Smooth muscle cell (in vitro differentiated cells): ENCODE measurements at regions not wholly inside any gene's neighbourhood (a gene's known extent, or its start where the extent isn't known, plus 50 kb on each side); places are given as distances from the start of the nearest gene placed in this dataset.

Source experiments
- DNase-seq: peaks from one replicate; lab custom pipeline; 2025; ENCODE audit not compliant: unreplicated experiment; lab: John Stamatoyannopoulos, UW
- H2AFZ ChIP-seq: fragments of 200-600 bp; sonication (generic); 2 replicates; pipeline ENCODE4 v1.6.0; 2016; ENCODE audit warnings: antibody characterized with exemption, low read depth, mild to moderate bottlenecking
- H3F3A ChIP-seq: fragments of 200-600 bp; sonication (generic); 2 replicates; pipeline ENCODE4 v1.6.0; 2017; ENCODE audit warnings: antibody characterized with exemption, low read depth
- H3K27ac ChIP-seq: fragments of 200-600 bp; sonication (generic); 2 replicates; pipeline ENCODE4 v1.5.1; 2016; ENCODE audit warnings: low read depth, mild to moderate bottlenecking
- H3K27me3 ChIP-seq: fragments of 200-600 bp; sonication (generic); 2 replicates; pipeline ENCODE4 v1.6.1; 2016; ENCODE audit warnings: low read depth, mild to moderate bottlenecking
- H3K36me3 ChIP-seq: fragments of 200-600 bp; sonication (generic); 2 replicates; pipeline ENCODE4 v1.5.1; 2016; ENCODE audit warnings: low read depth
- H3K4me1 ChIP-seq: fragments of 200-600 bp; sonication (generic); 2 replicates; pipeline ENCODE4 v1.5.1; 2016; ENCODE audit warnings: low read depth
- H3K4me2 ChIP-seq: fragments of 200-600 bp; sonication (generic); 2 replicates; pipeline ENCODE4 v1.6.0; 2016; ENCODE audit warnings: mild to moderate bottlenecking
- H3K4me3 ChIP-seq: fragments of 200-600 bp; sonication (generic); 2 replicates; pipeline ENCODE4 v1.5.1; 2016; ENCODE audit warnings: mild to moderate bottlenecking
- H3K79me2 ChIP-seq: fragments of 200-600 bp; sonication (generic); 2 replicates; pipeline ENCODE4 v1.6.0; 2016; ENCODE audit warnings: low read depth, mild to moderate bottlenecking
- H3K9ac ChIP-seq: fragments of 200-600 bp; sonication (generic); 2 replicates; pipeline ENCODE4 v1.6.0; 2016; ENCODE audit warnings: low read depth
- H3K9me3 ChIP-seq: fragments of 200-600 bp; sonication (generic); replicated peaks from 2 replicates; pipeline ENCODE4 v1.5.1; 2016; ENCODE audit warnings: low read depth
- H4K20me1 ChIP-seq: fragments of 200-600 bp; sonication (generic); 2 replicates; pipeline ENCODE4 v1.6.0; 2016; ENCODE audit warnings: low read depth
- WGBS: methylation state at CpG from one replicate; pipeline ENCODE4 v1.1.7; 2016; ENCODE audit warnings: low lambda C conversion rate; 5-methylcytosine and 5-hydroxymethylcytosine counted together
- TF ChIP-seq, protein P1 (sequence below): fragments of 200-600 bp; sonication (generic); IDR thresholded peaks from 2 replicates; pipeline ENCODE4 v1.5.1; 2017; ENCODE audit warnings: borderline replicate concordance, mild to moderate bottlenecking, antibody characterized with exemption; ENCODE audit not compliant: insufficient read depth, poor library complexity, severe bottlenecking

DNA sequence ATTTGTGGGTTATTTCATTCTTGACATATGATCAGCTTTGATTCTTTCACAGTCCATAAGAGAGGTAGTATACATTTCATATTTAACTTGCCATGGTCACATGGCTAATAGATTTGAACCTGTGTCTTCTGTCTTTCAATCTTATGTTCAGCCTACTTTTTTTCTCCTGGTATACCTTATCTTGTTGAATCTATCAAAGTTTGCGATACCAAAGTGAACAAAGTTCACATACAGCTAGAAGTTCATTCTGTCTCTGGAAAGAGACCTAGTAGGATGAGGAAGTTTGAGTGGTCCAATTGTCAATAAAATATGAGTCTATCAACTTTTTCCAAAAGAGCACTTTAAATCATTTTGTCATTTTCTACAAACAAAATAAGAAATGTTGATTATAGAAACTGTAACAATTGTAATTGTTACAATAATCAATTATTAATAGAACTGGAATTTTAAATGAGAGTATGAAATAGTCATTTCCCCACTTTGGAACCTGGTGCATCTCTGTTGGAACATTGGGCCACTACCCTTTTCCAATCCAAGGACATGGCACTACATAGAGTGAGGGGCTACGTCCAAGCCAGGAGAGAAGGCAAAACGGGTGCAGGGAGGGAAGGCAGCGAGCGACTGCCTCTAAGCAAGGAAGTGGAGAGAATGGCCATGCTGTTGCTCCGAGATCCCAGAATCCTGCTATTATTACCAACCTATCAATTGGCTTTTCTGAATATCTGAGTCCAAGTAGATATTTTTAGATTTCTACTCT is 194.2 kb upstream of the FOXQ1 start:
- Histone ChIP-seq H3K9ac (no peak overlapping the region), H3K4me3 (no peak overlapping the region), H3K27ac (no peak overlapping the region), H3K4me1 (no peaks in the 10 kb centered on the region), H3K9me3 (no peaks in the 10 kb centered on the region), H3K27me3 (no peaks in the 10 kb centered on the region), H3K79me2 (no peaks in the 10 kb centered on the region), H4K20me1 (no peaks in the 10 kb centered on the region), H3F3A (no peaks in the 10 kb centered on the region), H3K36me3 (no peaks in the 10 kb centered on the region), H3K4me2 (no peak overlapping the region), H2AFZ (no peak overlapping the region)
- WGBS = 91% methylated on average over 6 of the region's 6 CpGs
- TF ChIP-seq, protein P1, sequence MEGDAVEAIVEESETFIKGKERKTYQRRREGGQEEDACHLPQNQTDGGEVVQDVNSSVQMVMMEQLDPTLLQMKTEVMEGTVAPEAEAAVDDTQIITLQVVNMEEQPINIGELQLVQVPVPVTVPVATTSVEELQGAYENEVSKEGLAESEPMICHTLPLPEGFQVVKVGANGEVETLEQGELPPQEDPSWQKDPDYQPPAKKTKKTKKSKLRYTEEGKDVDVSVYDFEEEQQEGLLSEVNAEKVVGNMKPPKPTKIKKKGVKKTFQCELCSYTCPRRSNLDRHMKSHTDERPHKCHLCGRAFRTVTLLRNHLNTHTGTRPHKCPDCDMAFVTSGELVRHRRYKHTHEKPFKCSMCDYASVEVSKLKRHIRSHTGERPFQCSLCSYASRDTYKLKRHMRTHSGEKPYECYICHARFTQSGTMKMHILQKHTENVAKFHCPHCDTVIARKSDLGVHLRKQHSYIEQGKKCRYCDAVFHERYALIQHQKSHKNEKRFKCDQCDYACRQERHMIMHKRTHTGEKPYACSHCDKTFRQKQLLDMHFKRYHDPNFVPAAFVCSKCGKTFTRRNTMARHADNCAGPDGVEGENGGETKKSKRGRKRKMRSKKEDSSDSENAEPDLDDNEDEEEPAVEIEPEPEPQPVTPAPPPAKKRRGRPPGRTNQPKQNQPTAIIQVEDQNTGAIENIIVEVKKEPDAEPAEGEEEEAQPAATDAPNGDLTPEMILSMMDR = no peak
- no peak for DNase-seq

DNA sequence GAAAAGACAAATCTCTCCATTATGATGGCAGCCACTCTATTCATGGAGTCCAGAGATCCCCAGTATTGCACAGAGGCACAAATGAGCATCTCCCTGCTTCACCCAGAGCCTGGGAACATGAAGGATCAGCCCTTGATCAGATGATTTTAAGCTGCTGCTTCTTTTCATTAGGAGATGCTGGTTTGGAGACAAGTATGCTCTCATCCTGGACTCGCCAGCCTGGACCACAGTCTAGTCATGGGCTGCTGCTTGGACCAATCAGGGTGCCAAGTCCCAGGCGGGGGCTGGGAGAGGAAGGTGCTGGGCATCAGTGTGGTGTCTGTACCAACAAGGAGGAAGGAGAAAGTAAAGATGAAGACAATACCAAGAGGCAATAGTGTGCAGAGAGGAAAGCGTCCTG is 195.7 kb upstream of the FOXQ1 start:
- Histone ChIP-seq H3K36me3 (no peaks in the 10 kb centered on the region), H3K9ac (no peak overlapping the region), H3K27me3 (no peaks in the 10 kb centered on the region), H3K4me3 (no peak overlapping the region), H3K4me2 (no peak overlapping the region), H3K27ac (no peak overlapping the region), H3K4me1 (no peaks in the 10 kb centered on the region), H4K20me1 (no peaks in the 10 kb centered on the region), H3K79me2 (no peaks in the 10 kb centered on the region), H3F3A (no peaks in the 10 kb centered on the region), H2AFZ (no peak overlapping the region), H3K9me3 (no peaks in the 10 kb centered on the region)
- 95% methylated on average over 3 of the region's 3 CpGs for WGBS
- TF ChIP-seq, protein P1 = no peak
- no peak for DNase-seq

DNA sequence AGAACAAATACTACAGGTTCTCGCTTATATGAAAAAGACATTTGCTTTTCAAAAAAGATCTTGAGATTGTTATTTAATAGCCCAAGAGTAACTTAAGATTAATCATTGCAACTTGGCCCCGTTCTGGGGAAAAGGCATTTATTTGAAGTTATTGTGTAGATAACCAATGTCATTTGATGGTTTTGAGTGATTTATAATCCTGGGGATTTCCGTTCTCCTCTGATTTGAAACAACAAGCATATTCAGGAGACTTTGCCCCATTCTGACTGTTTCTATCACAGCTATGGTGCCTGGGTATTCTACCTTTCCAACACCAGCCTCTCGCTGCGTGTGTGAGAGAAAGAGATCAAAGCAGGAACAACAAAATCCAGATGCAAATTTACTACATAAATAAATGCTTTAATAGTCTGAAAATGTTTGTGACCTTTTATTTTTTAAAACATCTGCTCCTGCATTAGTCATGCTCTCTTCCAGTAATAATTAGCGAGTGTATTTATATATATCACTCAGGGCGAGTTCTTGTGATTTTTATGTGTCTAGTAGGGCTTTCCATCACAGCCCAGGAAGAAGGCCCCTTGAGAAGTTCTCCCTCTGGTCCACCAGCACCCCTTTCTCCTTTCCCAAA is 197.9 kb upstream of the FOXQ1 start:
- Histone ChIP-seq H4K20me1 (no peaks in the 10 kb centered on the region), H3K4me2 (peak overlapping the region; percentile 66), H2AFZ (peak overlapping the region; percentile 49), H3K27ac (peak overlapping the region; percentile 41), H3K79me2 (no peaks in the 10 kb centered on the region), H3K9me3 (no peaks in the 10 kb centered on the region), H3K36me3 (no peaks in the 10 kb centered on the region), H3K4me3 (no peak overlapping the region), H3K27me3 (no peaks in the 10 kb centered on the region), H3K9ac (no peak overlapping the region), H3F3A (no peaks in the 10 kb centered on the region), H3K4me1 (no peaks in the 10 kb centered on the region)
- 52% methylated on average over 7 of the region's 7 CpGs for WGBS
- TF ChIP-seq, protein P1 = no peak
- DNase-seq = no peak
